ENCODE measurements at regions not wholly inside any gene's neighbourhood (a gene's known extent, or its start where the extent isn't known, plus 50 kb on each side); places are given as distances from the start of the nearest gene placed in this dataset.

GRCh38 chr15:97162805-97163495 is 797.6 kb upstream of the ARRDC4 start:
- CTCF ChIA-PET, result no interaction called here

GRCh38 chr15:97165205-97165604 is 795.3 kb upstream of the ARRDC4 start:
- POLR2A ChIA-PET, result no interaction called here
- CTCF ChIA-PET, result no interaction called here
- H3K27me3 ChIP-seq (ENCODE audit: control insufficient read depth, insufficient read depth, low read length), result no peaks in the 10 kb centered on the region

More at GRCh38 chr15:97162805-97163495, 797.6 kb upstream of the ARRDC4 start:
- no peak for DNase-seq (ENCODE audit: low read depth, low spot score)
- no peak overlapping the region for H3K4me3 ChIP-seq (ENCODE audit: low read depth, low read length)
- H3K9me3 ChIP-seq (ENCODE audit: control insufficient read depth, insufficient read depth, low read length), result peaks cover 3% of the 10 kb centered on the region; the same call in 1 of the 2 replicates
- H3K27me3 ChIP-seq (ENCODE audit: control insufficient read depth, insufficient read depth, low read length), result no peaks in the 10 kb centered on the region
- no peak for TF ChIP-seq CTCF (IDR thresholded peaks at IDR 0.05; ENCODE audit: low read depth, low read length)
- H3K27ac ChIP-seq (ENCODE audit: low read depth, low read length), result no peak overlapping the region
- POLR2A ChIA-PET, result no interaction called here

GRCh38 chr15:97168704-97169475 is 791.6 kb upstream of the ARRDC4 start:
- DNase-seq (ENCODE audit: low read depth, low spot score), result no peak
- no peak overlapping the region for H3K27ac ChIP-seq (ENCODE audit: low read depth, low read length)
- POLR2A ChIA-PET, result no interaction called here

More at GRCh38 chr15:97165205-97165604, 795.3 kb upstream of the ARRDC4 start:
- Histone ChIP-seq H3K4me3 (ENCODE audit: low read depth, low read length) (no peak overlapping the region), H3K27ac (ENCODE audit: low read depth, low read length) (no peak overlapping the region), H3K9me3 (ENCODE audit: control insufficient read depth, insufficient read depth, low read length) (peaks cover 6% of the 10 kb centered on the region; the same call in 1 of the 2 replicates)
- TF ChIP-seq CTCF (IDR thresholded peaks at IDR 0.05; ENCODE audit: low read depth, low read length), result no peak
- no peak for DNase-seq (ENCODE audit: low read depth, low spot score)

GRCh38 chr15:97171556-97171955 is 788.9 kb upstream of the ARRDC4 start:
- CTCF ChIA-PET, result no interaction called here
- H3K9me3 ChIP-seq (ENCODE audit: control insufficient read depth, insufficient read depth, low read length), result peaks cover 15% of the 10 kb centered on the region
- no peak for TF ChIP-seq CTCF (IDR thresholded peaks at IDR 0.05; ENCODE audit: low read depth, low read length)
- no peaks in the 10 kb centered on the region for H3K27me3 ChIP-seq (ENCODE audit: control insufficient read depth, insufficient read depth, low read length)
- no peak for DNase-seq (ENCODE audit: low read depth, low spot score)
- no peak overlapping the region for H3K4me3 ChIP-seq (ENCODE audit: low read depth, low read length)
- H3K27ac ChIP-seq (ENCODE audit: low read depth, low read length), result no peak overlapping the region
- POLR2A ChIA-PET, result no interaction called here

More at GRCh38 chr15:97168704-97169475, 791.6 kb upstream of the ARRDC4 start:
- Histone ChIP-seq H3K27me3 (ENCODE audit: control insufficient read depth, insufficient read depth, low read length) (no peaks in the 10 kb centered on the region), H3K9me3 (ENCODE audit: control insufficient read depth, insufficient read depth, low read length) (peaks cover 15% of the 10 kb centered on the region), H3K4me3 (ENCODE audit: low read depth, low read length) (no peak overlapping the region)
- CTCF ChIA-PET, result no interaction called here
- no peak for TF ChIP-seq CTCF (IDR thresholded peaks at IDR 0.05; ENCODE audit: low read depth, low read length)

GRCh38 chr15:97174886-97175540 is 785.5 kb upstream of the ARRDC4 start:
- peaks cover 14% of the 10 kb centered on the region for H3K9me3 ChIP-seq (ENCODE audit: control insufficient read depth, insufficient read depth, low read length)
- H3K27me3 ChIP-seq (ENCODE audit: control insufficient read depth, insufficient read depth, low read length), result no peaks in the 10 kb centered on the region
- ChIA-PET POLR2A (no interaction called here), CTCF (no interaction called here)
- no peak overlapping the region for H3K4me3 ChIP-seq (ENCODE audit: low read depth, low read length)
- TF ChIP-seq CTCF (IDR thresholded peaks at IDR 0.05; ENCODE audit: low read depth, low read length), result no peak
- no peak overlapping the region for H3K27ac ChIP-seq (ENCODE audit: low read depth, low read length)
- DNase-seq (ENCODE audit: low read depth, low spot score), result no peak
